CD4-positive, alpha-beta T cell treated with Interleukin-17A for 1 hour (primary cell): ENCODE measurements at regions not wholly inside any gene's neighbourhood (a gene's known extent, or its start where the extent isn't known, plus 50 kb on each side); places are given as distances from the start of the nearest gene placed in this dataset.

Experiments used
- DNase-seq: peaks from one replicate; pipeline ENCODE4 v3.0.0-alpha.2; 2020

DNA sequence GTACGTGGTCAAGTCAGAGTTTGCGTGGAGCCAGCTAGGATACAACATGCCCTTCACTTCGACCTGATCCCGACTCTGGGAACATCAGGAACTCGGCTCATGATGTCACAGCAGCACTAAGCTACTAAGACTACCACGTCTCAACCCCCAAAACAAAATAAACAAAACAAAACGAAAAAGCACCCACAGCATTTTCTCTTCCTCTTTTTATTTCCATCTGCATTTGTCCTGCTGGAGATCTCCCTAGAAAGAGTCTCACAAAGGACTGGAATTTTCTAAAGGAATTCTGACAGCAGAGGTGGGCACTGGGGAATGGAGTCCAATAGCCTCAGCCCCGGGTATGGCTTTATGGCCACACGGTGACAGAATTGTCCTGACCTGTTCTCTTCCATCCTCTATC is 196.6 kb downstream of the SALL1 start:
- no peak for DNase-seq

DNA sequence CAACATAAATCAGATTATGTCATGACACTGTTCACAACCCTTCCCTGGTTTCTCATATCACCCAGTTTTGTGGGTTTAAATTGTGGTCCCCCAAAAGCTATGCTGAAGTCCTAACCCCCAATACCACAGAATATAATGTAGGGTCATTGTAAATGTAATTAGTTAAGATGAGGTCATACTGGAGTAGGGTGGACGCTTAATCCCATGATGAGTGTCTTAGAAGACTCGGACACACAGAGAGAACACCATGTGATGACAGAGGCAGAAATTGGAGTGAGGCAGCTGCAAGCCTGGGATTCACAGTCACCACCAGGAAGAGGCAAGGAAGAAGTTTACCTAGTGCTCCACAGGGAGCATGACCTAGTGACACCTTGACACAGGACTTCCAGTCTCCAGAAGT is 197.8 kb downstream of the SALL1 start:
- no peak for DNase-seq

DNA sequence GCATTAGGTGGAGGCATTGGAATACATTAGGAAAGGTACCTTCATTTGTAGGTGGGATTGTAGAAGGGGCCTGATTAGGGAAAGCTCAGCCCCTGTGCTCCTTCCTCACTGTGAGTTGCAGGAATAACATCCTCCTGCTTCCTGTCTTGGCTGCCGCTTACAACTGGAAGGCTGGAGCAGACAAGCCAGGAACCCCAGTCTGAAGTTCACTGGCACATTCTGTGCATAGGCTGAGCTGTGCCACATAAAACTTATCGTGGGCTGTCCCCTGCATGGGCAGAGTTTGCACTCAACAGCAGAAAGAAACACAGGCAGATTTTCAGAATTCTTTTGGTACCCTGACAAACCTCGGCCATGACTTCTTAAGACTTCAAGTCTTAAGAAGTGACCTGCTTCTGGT is 200.1 kb downstream of the SALL1 start:
- DNase-seq: no peak

DNA sequence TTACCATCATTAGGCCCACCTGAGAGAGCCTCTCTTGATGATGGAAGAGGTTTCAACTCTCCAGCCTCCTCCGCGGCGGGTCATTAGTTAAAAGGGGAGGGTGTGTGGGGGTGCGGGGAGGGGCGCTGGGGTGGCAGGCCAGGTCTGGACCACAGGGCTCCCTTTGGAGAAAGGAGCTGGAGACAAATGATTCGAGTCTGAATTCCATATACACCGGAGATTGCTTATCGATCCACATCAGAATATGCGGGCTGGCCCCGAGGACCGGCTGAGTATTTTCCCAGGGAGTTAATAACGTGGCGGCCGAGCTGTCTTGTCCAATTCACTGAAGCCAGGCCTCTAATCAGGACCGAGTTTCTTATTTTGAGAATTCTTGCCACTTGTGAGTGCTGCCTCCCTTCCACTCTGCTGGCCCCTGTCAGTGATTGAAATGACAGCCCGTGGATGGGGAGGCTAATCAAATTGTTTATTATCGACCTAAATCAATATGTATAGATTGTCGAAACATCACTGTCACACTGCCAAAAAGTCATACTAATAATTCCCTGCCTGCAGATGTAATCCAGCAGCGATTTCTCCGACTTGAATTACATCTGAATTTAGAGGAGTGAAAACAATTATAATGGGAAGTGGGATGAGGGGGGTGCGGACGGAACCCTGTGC is 202.7 kb downstream of the SALL1 start:
- no peak for DNase-seq

DNA sequence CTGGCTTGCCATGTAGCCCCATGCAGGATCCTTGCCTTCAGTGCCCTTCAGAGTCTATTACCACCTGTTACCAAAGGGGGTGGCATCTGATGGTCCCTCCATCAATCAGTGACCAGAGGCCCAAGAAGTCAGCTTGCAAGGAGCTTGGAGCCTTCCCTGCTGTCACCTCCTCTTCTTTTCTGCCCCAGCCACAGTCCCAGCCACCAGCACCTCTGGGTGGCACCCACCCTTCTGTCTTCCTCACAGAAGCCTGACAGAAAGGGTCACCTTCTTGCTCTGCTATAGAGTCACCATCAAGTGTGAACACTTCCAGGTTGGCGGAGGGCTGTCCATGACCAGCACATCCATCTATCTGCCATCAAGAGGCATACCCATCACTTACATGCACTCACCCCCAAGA is 203.2 kb downstream of the SALL1 start:
- no peak for DNase-seq

DNA sequence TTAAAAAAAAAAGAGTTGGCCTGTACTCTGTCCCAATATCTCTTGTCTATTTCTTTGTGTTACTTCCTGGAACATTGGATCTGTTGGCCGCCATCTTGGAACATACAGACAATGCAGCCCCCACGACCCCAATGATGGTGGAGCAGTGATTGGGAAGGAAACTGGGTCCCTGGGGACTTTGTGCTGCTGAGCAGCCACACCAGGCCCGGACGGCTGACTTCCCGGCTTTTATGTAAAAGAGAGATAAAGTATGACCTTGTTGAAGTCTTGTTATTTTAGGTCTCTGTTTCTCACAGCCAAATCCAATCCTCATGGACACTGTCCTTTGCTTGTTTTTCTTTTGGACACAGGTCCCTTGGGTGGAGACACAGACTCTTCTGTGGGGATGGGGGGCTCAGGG is 204.5 kb downstream of the SALL1 start:
- no peak for DNase-seq

DNA sequence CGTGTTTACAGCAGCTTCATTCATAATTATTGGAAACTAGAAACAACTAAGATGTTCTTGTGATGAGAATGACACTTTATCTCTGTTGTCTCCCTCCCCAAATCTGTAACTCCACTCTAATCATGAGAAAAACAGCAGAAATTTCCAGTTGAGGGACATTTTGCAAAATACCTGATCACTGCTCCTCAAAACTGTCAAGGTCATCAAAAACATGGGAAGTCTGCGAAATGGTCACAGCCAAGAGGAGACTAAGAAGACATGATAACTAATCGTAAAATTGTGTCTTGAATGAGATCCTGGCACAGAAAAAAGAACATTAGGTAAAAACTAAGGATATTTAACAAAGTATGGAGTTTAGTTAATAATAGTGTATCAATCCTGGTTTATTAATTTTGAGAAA is 204.2 kb downstream of the CYLD start:
- no peak for DNase-seq

DNA sequence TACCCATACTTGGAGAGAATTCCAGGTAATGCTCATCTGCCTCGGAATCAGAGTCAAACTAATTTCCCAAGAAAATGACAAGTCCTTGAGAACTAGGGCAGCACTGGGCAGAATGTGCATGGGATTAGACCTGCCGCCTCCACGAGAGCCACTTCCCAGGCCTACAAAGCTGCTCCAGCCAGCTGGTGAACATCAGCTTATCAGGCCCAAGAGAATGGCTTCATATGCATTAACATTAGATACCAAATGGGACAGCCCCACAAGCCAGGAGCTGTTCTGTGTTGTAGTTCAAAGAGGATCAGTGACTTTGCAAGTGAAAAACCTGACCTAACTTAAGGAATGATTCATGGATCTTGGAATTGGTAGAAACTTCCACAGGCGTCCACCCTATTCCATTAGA is 203.3 kb downstream of the CYLD start:
- no peak for DNase-seq

DNA sequence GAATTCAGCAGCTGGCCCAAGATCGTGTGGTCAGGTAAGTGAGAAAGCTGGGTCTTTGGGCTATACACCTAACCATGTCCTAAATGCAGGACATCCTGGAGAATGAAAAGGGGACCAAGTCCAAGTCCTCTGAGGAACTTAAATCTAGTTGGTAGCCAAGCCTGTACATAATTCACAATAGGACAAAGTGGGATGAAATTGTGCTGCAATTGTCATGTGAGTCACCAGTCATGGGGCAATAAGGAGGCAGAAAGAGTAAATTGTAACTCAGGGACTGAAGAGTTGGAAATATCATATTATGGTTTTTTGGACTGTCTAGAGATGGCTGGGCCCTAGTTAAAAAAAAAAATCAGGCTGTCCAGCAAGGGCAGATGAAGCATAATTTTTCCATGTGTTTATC is 202.6 kb downstream of the CYLD start:
- no peak for DNase-seq

DNA sequence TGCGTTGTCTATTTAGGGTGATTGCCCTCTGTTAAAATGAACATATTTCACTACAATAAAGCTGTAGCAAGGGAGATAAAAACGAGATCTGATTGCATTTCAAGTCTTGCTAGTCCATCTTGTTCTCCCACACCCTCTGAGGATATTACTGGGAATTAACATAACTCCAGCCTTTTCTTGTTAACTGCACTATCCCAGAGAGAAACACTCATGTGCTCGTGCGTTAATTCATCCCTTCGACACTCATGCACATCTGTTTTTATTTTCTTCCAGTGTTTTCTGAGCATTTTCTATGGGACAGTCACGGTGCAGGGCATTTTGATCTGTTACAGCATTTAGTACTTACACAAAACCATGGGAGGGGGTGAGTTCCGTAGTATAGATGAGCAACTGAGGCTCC is 202.1 kb downstream of the CYLD start:
- DNase-seq: no peak

DNA sequence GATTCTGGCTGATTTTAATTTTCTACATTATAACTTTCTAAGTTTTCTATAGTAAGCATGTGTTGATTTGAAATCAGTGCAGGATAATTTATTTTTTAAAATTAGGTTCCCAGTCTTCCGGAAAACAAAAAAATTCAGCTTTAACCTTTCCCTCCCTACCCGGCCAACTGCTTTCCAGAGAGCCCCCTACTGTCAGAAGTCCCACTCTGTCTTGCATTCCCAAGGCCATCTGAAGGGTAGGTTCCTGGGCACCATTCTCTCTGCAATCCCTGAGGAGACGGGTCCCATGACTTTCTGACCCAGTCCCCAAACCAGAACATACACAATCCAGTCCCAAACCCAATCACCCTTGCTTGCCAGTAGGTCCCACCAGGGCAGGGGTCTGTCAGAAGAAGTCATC is 200.3 kb downstream of the CYLD start:
- DNase-seq: no peak

DNA sequence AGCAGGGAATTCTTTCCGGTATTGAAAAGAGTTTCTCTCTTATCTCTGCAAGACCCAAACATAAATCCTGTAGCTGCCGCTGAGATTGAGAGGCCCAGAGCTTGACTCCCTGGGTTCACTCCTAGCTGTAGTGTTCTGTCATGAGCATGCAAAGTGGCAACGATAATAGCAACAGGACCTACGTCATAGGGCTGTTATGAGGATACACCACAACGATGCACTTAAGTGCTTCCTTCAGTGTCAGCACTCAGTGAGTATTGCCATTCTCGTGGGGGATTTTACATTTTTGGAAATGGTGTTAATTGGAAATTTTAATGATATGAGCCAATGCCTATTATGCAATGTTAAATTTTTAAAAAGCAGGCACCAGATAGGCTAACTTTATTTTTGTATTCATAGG is 199.8 kb downstream of the CYLD start:
- DNase-seq: no peak

DNA sequence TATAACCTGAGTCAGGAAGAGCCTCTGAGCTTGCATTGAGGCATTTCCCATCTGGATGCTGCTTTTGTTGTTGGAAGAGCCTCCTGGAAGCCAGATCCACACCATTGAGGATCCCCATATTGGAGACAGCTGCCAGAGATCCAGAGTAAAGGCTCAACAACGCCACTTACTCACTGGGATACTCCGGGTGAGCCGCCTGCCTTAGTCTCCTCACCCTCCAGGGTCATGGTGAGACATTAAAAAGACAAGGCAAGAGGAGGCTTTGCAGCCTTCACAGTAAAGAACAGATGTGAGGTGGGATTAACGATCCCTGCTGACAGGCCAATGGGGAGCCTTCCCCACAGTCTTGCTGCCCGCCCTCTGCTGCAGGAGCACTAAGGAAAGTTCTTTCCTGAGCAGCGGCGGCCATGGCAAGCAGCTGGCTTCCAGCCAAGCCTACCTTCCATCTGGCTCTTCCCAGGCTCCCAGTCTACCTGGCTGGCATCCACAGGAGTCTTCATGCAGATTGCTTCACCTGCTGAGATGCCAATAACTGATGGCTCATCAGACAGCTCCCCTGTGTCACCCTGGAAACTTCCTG is 198.5 kb downstream of the CYLD start:
- DNase-seq: no peak

DNA sequence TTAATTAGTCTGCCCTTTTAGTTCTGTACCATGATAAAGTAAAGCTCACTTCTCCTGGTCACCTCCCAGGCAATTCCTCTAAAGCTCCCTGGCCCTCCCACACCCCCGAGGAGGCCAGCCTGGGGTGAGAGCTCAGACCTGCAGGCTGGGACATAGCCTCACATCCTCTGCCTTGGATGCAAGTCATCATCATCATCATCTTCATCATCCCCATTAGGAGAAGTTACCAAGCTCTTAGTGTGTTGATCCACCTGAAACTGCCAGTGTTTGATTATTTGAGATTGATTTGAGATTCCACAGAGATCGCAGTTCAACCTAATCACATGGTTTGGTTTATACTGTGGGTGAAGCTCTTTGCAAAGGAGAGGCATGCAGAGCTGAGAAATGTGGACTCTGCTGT is 197.5 kb downstream of the CYLD start:
- no peak for DNase-seq

DNA sequence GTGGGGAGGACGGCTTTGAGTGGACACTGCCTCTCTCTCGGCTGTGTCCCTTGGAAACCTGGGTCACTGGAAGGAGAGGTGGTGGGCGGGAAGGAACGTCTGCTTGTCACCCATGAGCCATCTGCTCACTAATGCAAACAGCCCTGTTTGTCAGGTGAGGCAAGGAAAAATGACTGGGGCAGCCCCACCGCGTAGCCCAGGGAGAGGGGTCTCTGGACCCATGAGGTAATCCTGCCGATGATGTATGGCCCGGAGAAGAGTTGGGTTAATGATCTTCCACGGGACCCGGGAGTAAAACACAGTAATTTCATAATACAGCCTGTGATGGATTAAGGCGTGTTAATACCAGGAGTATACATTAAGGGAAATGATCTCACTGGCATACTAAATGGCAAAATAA is 197.0 kb downstream of the CYLD start:
- no peak for DNase-seq

DNA sequence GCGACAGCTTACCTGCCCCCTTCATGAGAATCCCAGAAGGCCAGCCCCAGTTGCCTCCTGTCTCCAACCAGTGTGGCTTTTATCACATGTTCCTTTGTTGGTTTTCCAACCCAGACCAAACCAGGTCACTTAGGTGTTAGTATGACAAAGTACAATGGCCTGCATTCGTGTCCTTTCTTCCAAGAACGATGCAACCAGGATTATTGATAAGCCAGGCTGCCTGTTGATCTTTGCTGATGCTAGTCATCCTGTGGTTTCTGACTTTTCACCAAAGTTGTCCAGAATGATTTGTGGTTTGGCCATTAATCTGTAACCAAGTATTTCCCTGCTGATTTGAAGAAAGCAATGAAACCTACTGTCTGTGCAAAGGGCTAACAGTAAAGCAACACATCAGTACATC is 191.4 kb downstream of the CYLD start:
- no peak for DNase-seq

DNA sequence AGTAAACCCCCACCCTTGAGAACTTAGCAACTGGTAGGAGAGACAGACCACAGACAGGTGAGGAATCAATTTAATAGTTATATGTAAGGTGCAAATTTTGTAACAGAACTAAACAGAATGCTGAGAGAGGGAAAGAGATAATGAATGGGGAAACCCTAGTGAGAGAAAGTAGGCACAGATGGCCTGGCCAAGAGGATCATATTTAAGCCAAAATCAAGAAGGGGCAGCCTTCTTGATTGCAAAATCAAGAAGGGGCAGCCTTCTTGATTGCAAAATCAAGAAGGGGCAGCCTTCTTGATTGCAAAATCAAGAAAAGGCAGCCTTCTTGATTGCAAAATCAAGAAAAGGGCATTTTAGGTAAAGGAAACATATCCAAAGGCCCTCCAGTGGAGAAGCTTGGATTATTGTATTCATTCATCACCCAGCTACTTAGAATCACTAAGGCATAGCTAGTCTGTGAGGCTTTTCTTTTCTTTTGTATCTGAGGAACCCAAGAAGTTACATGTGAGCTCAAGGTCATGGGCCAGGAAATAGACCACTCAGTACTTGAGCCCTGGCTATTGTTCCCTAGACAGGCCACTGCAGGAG is 190.6 kb downstream of the CYLD start:
- DNase-seq: no peak

DNA sequence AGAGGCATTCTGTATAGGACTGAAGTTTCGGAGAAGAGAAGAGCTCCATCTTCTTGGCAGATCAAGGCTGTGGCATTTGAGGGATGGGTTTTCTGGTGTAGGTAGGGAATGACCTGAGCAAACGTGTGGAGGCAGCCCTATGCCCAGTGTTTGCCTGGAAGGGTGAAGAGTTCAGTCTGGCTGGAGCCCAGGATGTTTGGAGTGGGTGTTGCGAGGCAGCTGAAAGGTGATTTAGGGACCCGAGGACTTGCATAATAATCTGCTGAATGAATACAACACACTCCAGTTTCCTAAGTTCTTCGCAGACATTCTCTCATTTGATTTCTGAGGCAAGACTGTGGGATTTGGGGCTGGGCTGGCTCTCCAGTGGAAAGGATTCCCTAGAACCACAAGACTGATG is 186.2 kb downstream of the CYLD start:
- DNase-seq: no peak

DNA sequence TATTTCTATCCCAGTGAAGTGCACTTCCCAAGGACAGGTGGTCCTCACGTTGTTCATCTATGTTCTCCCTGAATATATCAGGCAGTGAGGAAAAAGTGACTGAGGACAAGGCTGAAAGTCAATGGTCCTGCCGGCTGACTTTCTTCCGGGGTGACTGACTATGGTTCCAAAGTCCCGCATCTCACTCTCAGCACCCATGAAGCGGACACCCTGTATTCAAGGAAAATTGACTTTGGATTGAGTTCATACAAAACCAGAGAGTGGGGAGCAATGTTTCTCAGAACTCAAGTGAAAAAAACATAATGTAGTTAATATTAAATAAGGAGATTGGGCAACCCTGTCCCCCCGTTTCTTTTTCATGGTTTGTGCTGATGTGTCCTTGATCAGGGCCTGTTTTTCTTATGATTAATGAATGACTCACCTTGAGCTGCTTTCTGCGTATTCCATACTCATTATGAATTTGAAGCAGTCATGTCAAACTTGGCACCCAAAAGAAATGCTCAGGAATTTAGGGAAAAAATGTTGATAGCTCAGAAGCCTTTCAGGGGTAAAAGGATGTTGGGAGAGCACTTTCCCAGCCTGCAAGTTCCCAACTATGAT is 184.0 kb downstream of the CYLD start:
- no peak for DNase-seq

DNA sequence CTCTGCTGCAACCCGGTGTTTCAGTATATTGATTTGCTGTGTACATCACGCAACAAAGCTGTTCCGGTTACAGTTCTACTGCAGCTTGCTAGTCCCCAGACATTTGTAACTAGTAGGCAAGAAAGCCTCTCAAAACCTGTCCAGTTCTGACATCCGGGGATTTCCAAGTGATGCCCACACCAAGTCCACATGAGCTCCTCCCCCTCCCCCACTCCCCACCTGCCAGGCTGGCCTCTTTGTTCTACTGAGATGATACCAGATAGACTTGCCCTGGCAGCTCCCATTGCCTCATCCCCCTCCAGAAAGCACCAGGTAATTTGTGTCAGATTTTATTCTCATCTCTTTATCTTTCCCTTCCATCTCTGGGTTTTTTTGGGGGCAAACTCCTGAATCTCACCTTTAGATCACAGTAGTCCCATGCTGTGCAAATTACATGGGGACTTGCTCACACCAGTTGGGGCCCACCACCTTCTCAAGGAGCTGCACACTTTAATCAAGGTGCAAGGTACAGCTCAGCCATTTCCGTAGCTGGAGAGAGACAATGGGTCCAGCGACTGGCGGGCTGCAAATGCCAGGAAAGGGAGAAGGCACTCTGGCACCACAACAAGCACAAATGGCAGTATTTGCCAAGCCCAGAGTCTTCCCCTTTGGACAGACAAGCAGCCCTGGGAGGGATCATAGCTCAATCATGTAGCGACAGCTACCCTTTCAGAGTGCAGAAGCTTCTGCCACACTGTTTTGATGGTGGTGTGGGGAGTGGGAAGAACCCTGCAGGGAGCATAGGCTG is 183.1 kb downstream of the CYLD start:
- DNase-seq: no peak

DNA sequence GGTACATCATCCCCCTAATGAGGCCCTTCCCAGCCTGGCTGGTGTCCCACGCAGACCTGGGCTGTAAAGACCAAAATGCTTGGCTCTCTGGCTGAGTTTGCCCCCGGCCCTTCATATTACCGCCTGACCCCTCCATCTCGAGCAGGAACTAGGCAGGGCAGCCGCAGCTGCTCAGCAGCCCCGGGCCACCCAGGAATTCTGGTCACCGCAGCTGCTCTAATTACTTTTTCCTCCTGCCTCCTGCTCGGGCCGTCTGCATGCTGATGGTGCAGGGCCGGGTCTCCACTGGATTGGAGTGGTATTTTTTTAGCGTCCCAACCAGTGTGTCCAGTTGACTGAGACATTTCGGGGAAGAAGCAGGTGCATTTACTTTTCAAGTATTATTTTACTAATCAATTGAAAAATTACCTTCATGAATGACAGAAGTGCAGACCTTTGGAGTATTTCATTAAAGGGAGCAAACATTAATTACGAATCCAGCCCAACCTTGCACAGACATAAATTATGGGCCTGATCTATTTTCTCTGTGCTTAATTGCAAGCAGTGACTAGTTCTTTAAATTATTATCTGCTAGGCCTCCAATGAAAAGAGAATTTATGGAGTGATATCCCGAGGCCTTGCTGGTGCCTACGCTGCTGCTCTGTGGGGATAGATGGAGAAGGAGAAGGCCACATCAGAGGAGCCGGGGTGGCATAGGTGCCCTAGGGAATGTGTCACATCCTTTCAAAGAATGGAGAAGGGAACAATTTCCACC is 176.2 kb downstream of the CYLD start:
- no peak for DNase-seq

DNA sequence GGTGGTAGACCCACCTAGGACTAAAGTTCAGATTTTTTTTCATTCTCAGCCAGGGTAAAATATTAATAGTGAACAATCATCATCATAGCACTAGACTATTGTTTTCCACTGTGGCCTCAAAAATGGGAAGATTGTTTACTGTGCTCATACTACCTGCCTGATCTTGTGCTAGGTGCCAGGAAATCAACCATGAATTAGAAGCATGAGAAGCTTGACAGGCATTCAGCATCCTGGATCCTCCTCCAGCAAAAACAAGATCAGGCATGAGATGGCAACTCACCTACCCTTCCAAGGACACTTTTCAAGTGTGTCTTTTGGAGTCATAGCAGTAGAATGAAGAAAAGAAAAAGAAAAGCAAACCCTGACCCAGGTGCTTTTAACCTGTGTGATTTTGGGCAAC is 174.2 kb downstream of the CYLD start:
- no peak for DNase-seq

DNA sequence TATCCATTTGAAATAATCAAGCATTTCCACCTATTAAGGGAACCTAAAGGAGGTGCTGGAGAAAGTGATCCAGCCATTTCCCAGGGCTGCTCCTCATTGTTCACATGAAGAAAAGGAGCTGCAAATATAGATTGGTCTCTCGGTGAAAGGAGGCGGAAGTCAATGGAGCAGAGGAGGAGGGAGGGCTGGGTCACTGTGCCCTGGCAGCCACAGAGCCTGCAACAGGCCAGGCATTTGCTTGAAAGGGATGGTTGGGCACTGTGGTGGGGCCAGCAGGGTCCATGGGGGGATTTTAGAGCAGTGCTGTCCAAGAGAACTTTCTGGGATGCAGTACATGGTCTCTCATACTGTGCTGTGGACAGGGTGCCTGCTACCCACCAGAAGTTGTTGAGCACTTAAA is 173.2 kb downstream of the CYLD start:
- no peak for DNase-seq
